ENCODE measurements at regions not wholly inside any gene's neighbourhood (a gene's known extent, or its start where the extent isn't known, plus 50 kb on each side); places are given as distances from the start of the nearest gene placed in this dataset.

- Histone ChIP-seq H3K9me2 (ENCODE audit: insufficient read depth, low read length) (no peaks in the 10 kb centered on the region), H3K4me2 (ENCODE audit: low read length) (no peak overlapping the region), H3K4me1 (ENCODE audit: insufficient read depth, low read length, poor library complexity, severe bottlenecking) (no peaks in the 10 kb centered on the region), H3K4me3 (ENCODE audit: low read depth, low read length, poor library complexity, severe bottlenecking) (no peak overlapping the region), H3K36me3 (ENCODE audit: insufficient read depth, low read length) (no peaks in the 10 kb centered on the region), H3K27ac (ENCODE audit: low read depth, low read length, poor library complexity, severe bottlenecking) (no peak overlapping the region), H2AFZ (ENCODE audit: low read length) (no peak overlapping the region), H3K9me3 (ENCODE audit: low read length) (no peaks in the 10 kb centered on the region), H3K79me2 (ENCODE audit: insufficient read depth, low read depth, low read length) (no peaks in the 10 kb centered on the region), H4K20me1 (ENCODE audit: insufficient read depth, low read length) (no peaks in the 10 kb centered on the region)
- DNase-seq (ENCODE audit: low spot score): no peak
- BruUV-seq (replicated peaks): no TSS peak
- TF ChIP-seq EZH2phosphoT487 (IDR thresholded peaks at IDR 0.05; ENCODE audit: borderline replicate concordance, low read depth, low read length) (no peak), CTCF (conservative IDR thresholded peaks at IDR 0.05; ENCODE audit: low read length) (no peak)
- CTCF ChIA-PET (ENCODE audit: unreplicated experiment): no interaction called here
- intact Hi-C loops (cut with micrococcal nuclease; ENCODE audit: unreplicated experiment): no loop called here
- POLR2A ChIA-PET: no interaction called here
Measured at GRCh38 chr2:193496786-193497185, 1302.1 kb upstream of the TMEFF2 start.

- TF ChIP-seq CTCF (conservative IDR thresholded peaks at IDR 0.05; ENCODE audit: low read length) (no peak), EZH2phosphoT487 (IDR thresholded peaks at IDR 0.05; ENCODE audit: borderline replicate concordance, low read depth, low read length) (no peak)
- H3K27ac ChIP-seq (ENCODE audit: low read depth, low read length, poor library complexity, severe bottlenecking): no peak overlapping the region
- BruUV-seq (replicated peaks): no TSS peak
- intact Hi-C loops (cut with micrococcal nuclease; ENCODE audit: unreplicated experiment): no loop called here
- H3K79me2 ChIP-seq (ENCODE audit: insufficient read depth, low read depth, low read length): no peaks in the 10 kb centered on the region
- no peaks in the 10 kb centered on the region for H4K20me1 ChIP-seq (ENCODE audit: insufficient read depth, low read length)
- no peaks in the 10 kb centered on the region for H3K4me1 ChIP-seq (ENCODE audit: insufficient read depth, low read length, poor library complexity, severe bottlenecking)
- ChIA-PET CTCF (ENCODE audit: unreplicated experiment) (no interaction called here), POLR2A (interaction anchor here (0.6 to 0.9 kb wide), 2 partner anchors 523 to 1677 kb away, joined by 3 read pairs; no protein-coding TSS in a partner anchor)
- H3K4me2 ChIP-seq (ENCODE audit: low read length): no peak overlapping the region
- no peak overlapping the region for H3K4me3 ChIP-seq (ENCODE audit: low read depth, low read length, poor library complexity, severe bottlenecking)
- H3K9me2 ChIP-seq (ENCODE audit: insufficient read depth, low read length): no peaks in the 10 kb centered on the region
- H2AFZ ChIP-seq (ENCODE audit: low read length): no peak overlapping the region
- H3K36me3 ChIP-seq (ENCODE audit: insufficient read depth, low read length): no peaks in the 10 kb centered on the region
- DNase-seq (ENCODE audit: low spot score): no peak
- no peaks in the 10 kb centered on the region for H3K9me3 ChIP-seq (ENCODE audit: low read length)
Measured at GRCh38 chr2:193482557-193482956, 1287.8 kb upstream of the TMEFF2 start.

GRCh38 chr2:193480187-193480586 is 1285.5 kb upstream of the TMEFF2 start:
- BruUV-seq (replicated peaks): no TSS peak
- no peak overlapping the region for H3K4me3 ChIP-seq (ENCODE audit: low read depth, low read length, poor library complexity, severe bottlenecking)
- H3K4me2 ChIP-seq (ENCODE audit: low read length): no peak overlapping the region
- DNase-seq (ENCODE audit: low spot score): no peak
- no peaks in the 10 kb centered on the region for H3K9me2 ChIP-seq (ENCODE audit: insufficient read depth, low read length)
- no peak overlapping the region for H3K27ac ChIP-seq (ENCODE audit: low read depth, low read length, poor library complexity, severe bottlenecking)
- no peak overlapping the region for H2AFZ ChIP-seq (ENCODE audit: low read length)
- ChIA-PET POLR2A (interaction anchor here (1.0 kb wide), 1 partner anchor 19 kb away, joined by 3 read pairs; no protein-coding TSS in a partner anchor), CTCF (ENCODE audit: unreplicated experiment) (no interaction called here)
- no peaks in the 10 kb centered on the region for H3K79me2 ChIP-seq (ENCODE audit: insufficient read depth, low read depth, low read length)
- intact Hi-C loops (cut with micrococcal nuclease; ENCODE audit: unreplicated experiment): no loop called here
- H3K36me3 ChIP-seq (ENCODE audit: insufficient read depth, low read length): no peaks in the 10 kb centered on the region
- H3K9me3 ChIP-seq (ENCODE audit: low read length): no peaks in the 10 kb centered on the region
- no peaks in the 10 kb centered on the region for H4K20me1 ChIP-seq (ENCODE audit: insufficient read depth, low read length)
- TF ChIP-seq EZH2phosphoT487 (IDR thresholded peaks at IDR 0.05; ENCODE audit: borderline replicate concordance, low read depth, low read length): no peak
- TF ChIP-seq CTCF (conservative IDR thresholded peaks at IDR 0.05; ENCODE audit: low read length): no peak
- no peaks in the 10 kb centered on the region for H3K4me1 ChIP-seq (ENCODE audit: insufficient read depth, low read length, poor library complexity, severe bottlenecking)
